ENCODE measurements at regions not wholly inside any gene's neighbourhood (a gene's known extent, or its start where the extent isn't known, plus 50 kb on each side); places are given as distances from the start of the nearest gene placed in this dataset.

DNA sequence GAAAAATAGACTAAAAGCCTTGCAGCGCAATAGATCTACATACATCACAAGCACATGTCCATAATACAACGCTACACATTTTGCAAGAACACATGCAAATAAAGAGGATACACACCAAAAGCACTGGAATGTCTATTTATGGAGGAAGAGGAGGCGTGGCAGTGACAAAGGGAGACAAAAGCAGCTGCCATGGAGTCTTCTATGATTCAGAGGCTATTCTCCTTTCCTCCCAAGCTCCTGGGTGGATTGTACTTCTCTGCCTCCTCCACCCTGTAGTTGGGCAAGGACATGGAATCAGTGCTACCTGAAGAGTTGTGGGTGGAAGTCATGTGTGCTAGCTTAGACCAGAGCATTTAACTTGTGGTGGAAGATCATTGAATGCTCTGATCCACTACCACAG lies 57.9 kb upstream of the ABHD2 start:
- TF ChIP-seq CTCF (IDR thresholded peaks at IDR 0.05) (no peak), POLR2A (IDR thresholded peaks at IDR 0.05) (no peak)
